NCI-H2029 treated with DMSO at 0.1 percent for 48 hours (cell line): ENCODE measurements at regions not wholly inside any gene's neighbourhood (a gene's known extent, or its start where the extent isn't known, plus 50 kb on each side); places are given as distances from the start of the nearest gene placed in this dataset.

Experiments
- DNase-seq: peaks from one replicate; lab custom pipeline; 2025; lab: John Stamatoyannopoulos, UW

- no peak for DNase-seq
Observed at GRCh38 chr2:120607506-120607905, 128.2 kb upstream of the GLI2 start.

GRCh38 chr2:120607996-120608395 is 127.7 kb upstream of the GLI2 start:
- no peak for DNase-seq

- no peak for DNase-seq
Observed at GRCh38 chr2:120609826-120610395, 125.8 kb upstream of the GLI2 start.

DNA sequence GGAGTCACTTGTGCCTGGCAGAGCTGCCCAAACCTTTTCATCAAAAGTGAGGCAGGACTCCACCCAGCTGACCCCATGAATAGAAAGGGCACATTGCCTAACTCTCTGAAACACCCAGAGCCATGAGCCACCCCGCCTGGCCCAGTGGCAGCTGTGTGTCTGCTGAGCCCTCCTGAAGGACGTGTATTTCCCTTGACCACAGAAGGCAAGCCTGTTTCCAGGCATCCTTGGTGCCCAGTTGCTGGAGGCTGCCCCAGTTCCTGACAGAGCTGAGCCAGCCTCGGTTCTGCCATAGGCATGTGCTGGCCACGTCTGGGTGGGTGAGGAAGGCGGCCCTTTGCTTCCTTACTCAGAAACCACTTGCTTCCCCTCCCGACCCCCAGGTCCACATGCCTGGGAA is 124.7 kb upstream of the GLI2 start:
- no peak for DNase-seq

DNA sequence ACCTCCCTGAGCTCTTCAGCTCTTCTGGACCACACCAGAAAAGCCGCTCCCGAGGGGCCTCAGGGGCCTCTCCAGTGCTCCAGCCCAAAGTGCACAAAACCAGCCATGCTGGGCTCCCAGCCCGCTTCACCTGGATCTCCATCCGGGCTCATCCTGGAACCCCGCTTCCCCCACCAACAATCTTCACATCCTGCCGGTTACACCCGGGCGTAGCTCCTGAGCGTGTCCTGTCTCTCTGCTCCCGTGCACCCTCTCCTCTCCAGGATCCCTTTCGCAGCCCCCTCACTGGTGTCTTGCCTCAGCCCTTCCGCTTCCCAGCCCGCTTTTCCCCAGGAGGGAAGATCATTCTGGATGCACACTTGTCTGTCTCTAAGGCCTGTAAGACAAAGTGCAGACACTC is 123.7 kb upstream of the GLI2 start:
- no peak for DNase-seq

DNA sequence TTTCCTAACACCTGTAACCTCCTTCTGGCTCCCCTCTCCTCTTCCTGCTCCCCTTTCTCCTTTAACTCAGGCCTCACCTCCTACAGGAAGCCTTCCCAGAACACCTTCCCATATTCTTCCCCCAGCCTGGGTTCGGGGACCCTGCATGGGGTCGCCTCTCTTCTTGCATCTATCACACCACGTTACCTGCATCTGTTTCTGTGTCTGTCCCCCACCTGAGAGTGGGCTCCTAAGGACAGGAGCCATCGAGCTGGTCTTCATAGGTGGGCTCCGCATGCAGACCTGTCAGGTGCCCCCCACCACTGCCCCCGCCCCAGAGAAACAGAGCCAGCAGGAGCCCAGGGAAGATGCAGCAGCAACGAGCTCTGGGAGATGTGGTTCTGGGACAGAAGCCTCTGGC is 123.2 kb upstream of the GLI2 start:
- DNase-seq: no peak

DNA sequence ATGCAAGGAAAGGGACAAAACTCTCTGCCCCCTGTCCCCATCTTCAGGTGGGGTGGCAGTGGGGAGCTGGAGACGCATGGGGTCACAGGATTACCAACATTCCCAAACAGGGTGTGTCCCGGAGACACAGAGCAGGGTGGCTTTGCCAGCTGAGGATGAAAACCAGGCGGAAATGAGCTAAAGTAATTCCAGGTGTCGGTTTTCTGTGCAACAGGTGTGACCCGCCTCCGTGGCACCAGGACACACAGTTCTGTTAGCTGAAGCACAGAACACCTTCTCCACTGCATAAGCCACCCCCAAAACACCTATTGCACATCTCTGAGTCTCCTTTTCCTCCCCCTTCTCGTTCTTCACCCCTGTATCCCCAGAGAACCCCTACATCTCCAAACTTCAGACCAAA is 122.7 kb upstream of the GLI2 start:
- no peak for DNase-seq

GRCh38 chr2:120613742-120614571 is 121.7 kb upstream of the GLI2 start:
- no peak for DNase-seq

- DNase-seq: no peak
Observed at GRCh38 chr2:120614901-120615300, 120.8 kb upstream of the GLI2 start.

GRCh38 chr2:120616261-120616660 is 119.4 kb upstream of the GLI2 start:
- DNase-seq: no peak

DNA sequence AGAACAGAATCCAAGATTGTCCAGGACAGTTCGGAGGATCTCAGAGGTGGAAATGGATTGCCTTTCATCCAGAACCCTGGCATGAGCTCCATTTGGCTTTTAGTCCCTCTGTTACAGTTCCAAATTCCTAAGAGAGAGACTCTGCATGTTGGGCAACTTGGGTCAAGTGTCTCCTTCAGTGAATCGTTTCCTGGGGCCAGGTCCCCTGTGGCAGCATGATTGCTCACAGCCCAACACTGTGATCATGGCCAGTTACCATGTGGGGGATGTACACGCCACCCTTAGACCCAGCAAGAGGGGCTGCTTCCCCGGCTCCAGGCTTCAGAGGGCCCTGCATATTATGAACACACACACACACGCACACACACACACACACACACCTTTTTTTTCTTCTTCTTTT is 118.6 kb upstream of the GLI2 start:
- DNase-seq: no peak

DNA sequence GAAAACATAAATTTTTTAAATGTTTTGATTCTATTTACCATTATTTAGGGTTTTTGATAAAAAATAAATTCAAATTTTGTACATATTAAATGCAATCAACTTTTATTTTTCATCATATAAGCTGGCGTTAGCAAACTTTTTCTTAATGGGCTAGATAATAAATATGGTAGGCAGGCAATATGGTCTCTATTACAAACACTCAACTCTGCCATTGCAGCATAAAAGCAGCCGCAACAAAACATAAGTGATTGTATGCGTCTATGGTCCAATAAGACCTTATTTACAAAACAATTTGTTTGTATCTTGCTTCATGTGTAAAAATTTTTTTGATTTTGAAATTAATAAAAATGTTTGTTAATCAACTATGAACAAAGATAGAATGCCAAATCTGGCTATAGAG is 116.8 kb upstream of the GLI2 start:
- no peak for DNase-seq

GRCh38 chr2:120619579-120619978 is 116.1 kb upstream of the GLI2 start:
- DNase-seq: no peak

- DNase-seq: no peak
Observed at GRCh38 chr2:120620025-120620793, 115.5 kb upstream of the GLI2 start.

DNA sequence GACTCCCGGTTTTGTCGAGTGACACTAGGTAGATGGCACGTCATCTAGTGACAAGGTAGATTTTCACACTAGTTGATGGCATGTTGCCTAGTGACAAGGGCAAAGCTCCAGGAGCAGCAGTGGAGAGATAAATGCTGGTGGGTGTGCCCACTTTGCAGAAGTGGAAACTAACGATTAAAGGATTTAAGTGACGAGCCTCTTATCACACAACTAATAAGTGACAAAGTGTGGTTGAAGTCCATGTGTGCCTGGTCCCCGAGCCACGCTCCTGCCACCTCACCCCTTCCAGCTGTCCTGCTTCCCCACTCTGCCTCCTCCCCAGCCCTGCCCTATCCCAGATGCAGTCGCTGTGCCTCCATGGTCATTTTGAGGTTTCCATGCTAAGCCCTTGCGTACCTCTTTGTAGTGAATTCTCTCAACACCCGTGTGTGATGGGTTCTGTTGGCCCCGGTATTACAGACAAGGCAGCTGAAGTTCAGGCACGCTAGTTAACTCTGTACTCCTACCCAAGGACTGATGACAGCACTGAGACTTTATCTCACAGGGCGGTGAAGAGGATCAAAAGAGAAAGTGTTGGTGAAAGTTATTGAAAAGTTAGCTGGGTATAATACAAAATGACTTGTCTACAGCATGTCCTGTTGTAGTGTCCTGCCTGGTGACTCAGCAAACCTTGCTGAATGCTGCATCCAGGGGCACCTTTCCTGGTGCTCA is 113.4 kb upstream of the GLI2 start:
- DNase-seq: no peak

GRCh38 chr2:120622886-120623753 is 112.5 kb upstream of the GLI2 start:
- DNase-seq: no peak

DNA sequence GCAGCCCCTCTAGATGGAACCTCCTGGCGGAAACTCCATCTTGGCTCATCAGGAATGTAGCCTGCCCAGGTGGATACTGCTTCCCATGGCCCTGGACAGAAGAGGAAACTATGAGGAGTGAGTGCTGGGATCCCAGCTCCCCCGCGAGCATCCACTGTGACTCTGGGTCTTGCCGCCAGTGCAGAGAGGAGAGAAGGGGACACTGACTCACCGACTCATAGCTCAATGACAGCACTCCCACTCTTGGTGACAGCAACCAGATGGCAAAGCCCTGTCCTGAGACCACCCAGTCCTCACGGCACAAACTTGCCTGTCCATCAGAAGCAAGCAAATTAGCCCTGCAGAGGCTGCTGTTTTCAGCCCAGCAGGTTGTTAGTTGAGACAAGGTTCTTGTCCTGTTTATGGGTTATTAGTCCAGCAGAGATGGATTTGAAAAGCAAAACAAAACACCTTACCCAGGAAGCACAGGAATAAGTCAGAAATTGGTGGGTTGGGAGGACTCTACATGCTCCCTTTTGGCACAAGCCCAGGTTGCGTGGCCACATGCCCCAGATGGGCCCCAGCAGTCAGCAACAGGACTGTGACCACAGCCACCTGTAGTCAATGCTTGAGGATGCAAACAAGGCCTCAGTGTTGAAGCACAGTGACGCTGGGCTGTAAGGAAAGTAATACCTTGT is 111.5 kb upstream of the GLI2 start:
- no peak for DNase-seq

DNA sequence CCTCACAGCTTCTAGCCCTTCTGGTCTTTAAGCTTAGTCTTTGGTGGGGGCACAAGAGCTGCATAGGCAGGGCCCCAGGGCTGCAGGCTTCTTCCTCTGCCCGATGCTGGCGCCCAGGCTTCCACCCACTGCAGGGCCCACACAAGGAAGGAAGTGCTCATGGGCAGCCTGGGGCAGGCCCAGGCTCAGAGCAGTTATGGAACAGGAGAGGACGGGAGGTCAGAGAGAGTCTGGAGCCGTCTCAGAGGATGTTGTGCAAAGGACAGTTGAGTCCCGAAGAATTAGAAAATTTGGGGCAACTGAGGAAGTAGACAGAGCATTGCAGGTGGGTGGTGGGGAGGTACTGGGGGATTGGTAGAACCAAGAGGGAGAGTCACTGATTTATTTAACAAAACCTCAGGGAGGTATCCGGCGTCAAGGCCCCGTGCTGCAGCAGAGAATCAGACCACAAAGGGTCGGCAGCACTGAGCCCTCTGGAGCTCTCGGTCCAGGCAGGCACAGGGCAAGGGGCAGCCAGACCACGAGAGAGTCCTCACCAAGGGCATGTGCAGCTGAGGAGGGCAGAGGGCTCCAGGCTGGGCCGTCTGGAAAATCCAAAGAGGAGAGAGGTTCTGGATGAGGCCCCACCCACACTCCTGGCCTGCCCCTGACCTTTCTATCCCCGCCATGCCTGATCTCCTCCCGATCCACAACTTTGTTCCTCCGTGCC is 110.8 kb upstream of the GLI2 start:
- no peak for DNase-seq

DNA sequence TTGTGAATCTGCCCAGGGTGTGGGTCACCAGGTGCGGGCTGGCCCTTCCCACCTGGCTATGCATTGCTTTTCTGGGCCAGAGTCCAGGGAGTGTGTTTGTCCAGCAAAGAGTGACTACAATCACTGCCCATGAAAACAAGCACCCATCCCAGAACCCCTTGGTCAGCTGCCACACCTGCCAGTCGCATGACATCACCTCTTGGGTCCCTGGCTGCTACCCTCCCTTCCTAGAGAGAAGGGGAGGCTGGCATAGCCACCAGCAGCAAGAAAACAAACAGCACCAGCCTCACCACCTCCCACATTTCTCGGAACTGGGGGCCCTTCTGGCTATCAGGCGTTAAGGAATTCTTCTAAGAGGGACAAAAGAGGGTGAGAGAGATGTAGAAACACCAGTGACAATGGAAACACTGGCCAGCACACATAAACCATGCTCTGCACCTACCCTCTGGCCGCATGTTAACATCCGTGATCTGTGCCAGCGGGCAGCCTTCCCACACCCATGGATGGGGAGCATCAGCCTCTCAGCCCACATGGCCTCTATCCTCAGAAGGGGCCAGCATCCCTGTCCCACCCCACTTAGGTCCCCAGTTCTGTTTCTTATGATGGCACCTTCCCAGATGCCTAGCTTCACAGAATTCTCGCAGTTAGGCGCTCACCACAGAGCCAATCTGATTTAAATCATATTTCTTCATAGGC is 109.7 kb upstream of the GLI2 start:
- DNase-seq: peak; percentile 87

DNA sequence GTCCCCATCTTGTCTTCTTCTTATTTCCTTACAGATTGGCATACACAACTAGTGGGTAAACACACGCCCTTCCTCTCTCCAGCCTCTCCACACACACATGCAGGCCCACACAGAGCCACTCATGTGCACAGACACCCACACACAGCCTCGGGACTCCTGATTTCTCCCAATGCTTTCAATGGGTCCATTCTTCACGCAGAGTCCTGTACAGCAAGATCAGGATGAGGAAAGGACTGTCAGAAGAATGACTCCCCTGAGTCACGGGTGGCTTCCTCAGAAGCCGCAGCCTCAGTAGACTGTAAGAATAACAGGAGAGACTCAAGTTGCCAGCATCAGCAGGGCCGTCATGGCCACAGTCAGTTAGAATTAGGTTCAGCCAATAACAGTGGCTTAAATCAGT is 109.1 kb upstream of the GLI2 start:
- no peak for DNase-seq
